GM10266 (cell line): ENCODE measurements at regions not wholly inside any gene's neighbourhood (a gene's known extent, or its start where the extent isn't known, plus 50 kb on each side); places are given as distances from the start of the nearest gene placed in this dataset.

Source experiments
- DNase-seq: peaks from one replicate; pipeline ENCODE4 v3.0.0; 2012; ENCODE audit errors: extremely low spot score
- TF ChIP-seq, protein P1 (sequence below): IDR thresholded peaks from 2 replicates; pipeline ENCODE4 v1.5.1; 2012; ENCODE audit warnings: mild to moderate bottlenecking, low read depth; ENCODE audit not compliant: control insufficient read depth, insufficient read depth; ENCODE audit errors: missing control alignments

DNA sequence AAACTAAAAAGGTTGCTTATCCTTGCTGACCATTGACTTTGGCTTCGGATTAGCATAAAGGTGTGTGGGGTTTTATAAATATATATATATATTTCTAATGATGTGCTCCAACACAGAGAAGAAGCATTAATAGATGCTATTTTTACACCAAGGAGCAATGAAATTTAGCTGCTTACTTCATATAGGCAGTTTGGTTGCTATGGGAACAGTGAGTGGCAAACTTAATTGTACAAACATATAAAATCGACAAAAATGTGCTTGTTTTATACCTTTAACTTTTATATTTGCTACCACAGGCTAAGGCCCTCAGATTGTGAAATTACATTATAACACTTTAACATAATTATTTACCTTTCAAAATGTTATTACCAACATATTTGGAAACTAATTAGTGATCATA lies 303.4 kb downstream of the SEC23A start:
- DNase-seq = no peak
- TF ChIP-seq, protein P1, sequence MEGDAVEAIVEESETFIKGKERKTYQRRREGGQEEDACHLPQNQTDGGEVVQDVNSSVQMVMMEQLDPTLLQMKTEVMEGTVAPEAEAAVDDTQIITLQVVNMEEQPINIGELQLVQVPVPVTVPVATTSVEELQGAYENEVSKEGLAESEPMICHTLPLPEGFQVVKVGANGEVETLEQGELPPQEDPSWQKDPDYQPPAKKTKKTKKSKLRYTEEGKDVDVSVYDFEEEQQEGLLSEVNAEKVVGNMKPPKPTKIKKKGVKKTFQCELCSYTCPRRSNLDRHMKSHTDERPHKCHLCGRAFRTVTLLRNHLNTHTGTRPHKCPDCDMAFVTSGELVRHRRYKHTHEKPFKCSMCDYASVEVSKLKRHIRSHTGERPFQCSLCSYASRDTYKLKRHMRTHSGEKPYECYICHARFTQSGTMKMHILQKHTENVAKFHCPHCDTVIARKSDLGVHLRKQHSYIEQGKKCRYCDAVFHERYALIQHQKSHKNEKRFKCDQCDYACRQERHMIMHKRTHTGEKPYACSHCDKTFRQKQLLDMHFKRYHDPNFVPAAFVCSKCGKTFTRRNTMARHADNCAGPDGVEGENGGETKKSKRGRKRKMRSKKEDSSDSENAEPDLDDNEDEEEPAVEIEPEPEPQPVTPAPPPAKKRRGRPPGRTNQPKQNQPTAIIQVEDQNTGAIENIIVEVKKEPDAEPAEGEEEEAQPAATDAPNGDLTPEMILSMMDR = no peak

DNA sequence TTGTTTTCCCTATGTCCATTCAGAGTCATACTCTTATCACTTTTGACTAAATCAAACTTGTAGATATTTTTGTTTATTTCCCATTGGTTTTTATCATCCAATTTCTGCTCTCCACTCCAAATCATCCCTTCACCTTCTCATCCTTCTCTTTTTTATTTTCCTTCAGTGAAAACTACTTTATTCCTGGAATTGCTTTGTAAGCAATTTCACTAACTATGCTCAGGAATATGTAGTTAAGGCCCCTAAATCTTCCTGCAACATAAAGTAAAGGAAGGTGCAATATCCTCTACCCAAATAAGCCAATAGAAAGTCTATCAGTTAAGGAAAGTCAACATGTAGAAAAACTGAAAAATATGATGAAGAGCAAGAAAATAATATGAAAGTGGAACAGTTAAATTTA lies 308.4 kb downstream of the SEC23A start:
- DNase-seq = no peak
- TF ChIP-seq, protein P1 = no peak

DNA sequence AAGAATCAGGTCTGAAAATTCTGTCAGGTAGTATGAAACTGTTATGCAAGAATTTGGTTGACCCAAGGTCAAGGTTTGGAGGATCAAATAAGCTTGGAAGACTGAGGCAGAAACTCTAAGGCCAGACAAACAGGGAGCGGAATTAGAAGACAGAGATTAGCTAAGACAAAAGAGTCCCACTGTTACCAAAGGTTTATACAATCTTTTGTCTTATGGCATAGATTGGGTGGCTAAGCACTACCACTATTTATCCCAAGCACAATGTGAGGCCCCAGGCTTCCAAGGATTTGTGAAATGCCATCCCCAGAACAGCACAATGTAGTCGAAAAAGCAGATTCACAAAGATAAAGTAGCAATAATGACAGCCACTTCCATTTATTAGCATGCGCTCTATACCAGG lies 311.2 kb downstream of the SEC23A start:
- TF ChIP-seq, protein P1 = no peak
- no peak for DNase-seq

DNA sequence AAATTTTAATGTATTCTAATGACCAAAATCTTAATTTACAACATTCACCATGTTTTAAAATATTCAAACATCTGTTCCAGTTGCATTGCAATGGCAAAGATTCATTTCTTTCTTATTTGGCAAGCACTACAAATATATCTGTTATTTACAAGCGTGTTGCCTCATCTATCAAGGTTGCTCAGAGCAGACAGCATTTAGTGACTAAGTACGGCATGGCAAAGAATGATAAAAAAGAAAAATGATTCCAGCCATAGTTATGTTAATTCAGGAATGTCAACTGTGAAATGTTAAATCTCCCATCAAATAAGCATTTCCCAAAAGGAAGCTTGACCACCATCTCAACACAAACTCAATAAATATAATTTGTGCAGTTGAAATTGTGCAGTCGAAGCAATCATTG lies 312.1 kb downstream of the SEC23A start:
- TF ChIP-seq, protein P1 = no peak
- DNase-seq = no peak

DNA sequence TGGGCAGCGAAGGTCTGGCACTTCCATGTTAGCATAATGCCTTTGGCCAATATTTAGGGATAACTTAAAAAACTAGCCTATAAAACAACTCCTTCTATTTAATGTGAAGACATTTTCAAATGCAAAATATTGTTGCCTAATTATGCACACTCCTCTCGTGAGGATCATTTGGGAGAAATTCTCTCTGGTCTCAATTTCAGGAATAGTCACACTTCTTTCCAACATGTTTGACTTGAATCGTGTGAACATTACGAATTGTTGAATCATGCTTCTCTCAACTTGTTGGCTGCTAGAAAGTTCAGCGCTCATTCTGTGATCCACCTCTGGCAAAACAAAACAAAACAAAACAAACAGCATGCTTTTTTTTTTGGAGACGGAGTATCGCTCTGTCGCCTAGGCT lies 313.2 kb downstream of the SEC23A start:
- DNase-seq = no peak
- TF ChIP-seq, protein P1 = no peak

DNA sequence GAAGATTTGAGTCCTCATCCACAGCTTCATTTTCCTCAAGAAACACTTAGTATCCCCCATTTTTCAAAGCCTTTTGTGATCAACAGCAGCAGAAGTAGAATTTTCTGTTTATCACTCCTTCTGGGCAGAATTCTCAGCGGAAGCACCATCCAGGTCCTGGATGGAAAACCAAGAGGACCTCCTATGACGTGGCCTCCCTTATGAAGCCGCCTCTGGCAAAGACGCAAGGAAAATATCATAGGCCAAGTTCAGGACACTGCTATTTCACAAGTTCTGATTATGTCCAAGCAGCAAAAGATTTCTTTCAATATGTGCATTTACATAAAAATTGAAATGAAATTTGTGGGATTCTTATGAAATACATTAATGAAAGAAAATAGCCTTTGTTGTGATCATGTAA lies 315.0 kb downstream of the SEC23A start:
- TF ChIP-seq, protein P1 = no peak
- no peak for DNase-seq

DNA sequence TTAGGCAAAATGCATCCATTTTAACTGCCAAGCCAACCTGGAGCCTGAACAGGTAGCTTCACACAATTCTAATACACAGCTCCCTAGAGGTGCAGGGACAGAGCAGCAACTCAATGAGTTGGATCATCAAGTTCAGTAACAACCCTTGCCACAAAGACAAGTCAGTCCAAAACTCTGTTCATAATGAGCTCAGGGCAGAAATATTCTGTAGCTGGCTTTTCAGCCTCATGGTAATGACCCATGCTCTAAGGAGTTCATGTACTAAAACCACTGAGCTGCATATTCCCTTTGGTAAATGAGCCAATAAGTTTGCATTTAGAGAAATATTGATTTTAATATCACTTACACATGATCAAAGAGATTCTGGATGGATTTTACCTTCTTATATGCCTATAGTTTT lies 316.1 kb downstream of the SEC23A start:
- no peak for DNase-seq

More for the DNA sequence above, 316.1 kb downstream of the SEC23A start:
- TF ChIP-seq, protein P1 = no peak
